ENCODE measurements at regions not wholly inside any gene's neighbourhood (a gene's known extent, or its start where the extent isn't known, plus 50 kb on each side); places are given as distances from the start of the nearest gene placed in this dataset.
"Not testable (repeated sequence)": the region's sequence is repeated elsewhere in the genome, so short reads cannot be mapped to it uniquely, and the experiment has no call there.

DNA sequence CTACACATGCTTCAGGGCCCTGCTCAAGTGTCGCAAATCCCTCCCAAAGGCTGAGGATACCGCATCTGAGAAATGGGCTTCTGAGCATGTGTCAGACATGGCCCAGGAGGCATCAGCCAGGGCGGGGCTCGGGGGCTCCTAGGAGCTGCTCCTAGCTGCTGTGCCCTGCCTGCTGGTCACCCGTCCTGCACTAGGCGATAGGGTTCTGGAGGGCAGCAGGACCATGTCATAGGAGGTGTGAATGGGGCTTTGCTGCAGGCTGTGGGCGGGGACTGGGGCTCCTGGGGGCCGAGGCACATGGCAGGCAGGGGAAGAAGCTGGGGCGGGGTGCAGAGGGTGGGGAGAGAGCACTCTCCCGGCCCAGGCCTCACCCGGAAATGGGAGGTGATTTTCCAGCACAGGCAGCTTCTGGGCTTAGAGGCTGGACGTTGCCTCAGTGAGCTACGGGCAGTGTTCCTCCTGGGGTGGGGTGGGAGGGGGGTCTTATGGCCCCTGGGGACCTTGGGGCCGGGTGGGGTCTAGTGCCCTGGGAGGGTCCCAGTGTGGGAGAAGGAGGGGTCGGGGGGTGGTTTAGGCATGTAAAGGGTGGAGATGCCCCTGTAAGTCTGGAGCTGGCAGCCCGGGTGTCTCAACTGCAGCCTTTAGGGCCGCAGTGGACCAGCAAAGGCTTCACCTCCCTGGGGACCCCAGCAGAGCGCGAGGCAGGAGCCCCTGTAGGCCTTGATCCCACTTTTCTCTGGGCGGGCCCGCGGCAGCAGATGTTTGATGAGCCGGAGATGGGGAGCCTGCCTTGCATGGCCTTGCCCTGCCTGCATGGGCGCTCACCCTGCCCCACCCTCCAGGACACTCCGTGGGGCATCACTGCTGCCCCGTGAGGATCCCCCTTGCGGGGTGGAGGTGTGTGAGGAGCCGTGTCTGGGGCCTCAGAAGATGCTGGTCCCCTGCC is 98.6 kb upstream of the LRPAP1 start:
- Histone ChIP-seq H3K36me3 (no peaks in the 10 kb centered on the region), H3K4me1 (no peaks in the 10 kb centered on the region), H3K27ac (no peak overlapping the region), H3K4me3 (no peak overlapping the region), H3K9me3 (no peaks in the 10 kb centered on the region), H3K27me3 (peaks cover 4% of the 10 kb centered on the region)
- DNase-seq (no peak), ATAC-seq (no peak)
- TF ChIP-seq, protein P1, sequence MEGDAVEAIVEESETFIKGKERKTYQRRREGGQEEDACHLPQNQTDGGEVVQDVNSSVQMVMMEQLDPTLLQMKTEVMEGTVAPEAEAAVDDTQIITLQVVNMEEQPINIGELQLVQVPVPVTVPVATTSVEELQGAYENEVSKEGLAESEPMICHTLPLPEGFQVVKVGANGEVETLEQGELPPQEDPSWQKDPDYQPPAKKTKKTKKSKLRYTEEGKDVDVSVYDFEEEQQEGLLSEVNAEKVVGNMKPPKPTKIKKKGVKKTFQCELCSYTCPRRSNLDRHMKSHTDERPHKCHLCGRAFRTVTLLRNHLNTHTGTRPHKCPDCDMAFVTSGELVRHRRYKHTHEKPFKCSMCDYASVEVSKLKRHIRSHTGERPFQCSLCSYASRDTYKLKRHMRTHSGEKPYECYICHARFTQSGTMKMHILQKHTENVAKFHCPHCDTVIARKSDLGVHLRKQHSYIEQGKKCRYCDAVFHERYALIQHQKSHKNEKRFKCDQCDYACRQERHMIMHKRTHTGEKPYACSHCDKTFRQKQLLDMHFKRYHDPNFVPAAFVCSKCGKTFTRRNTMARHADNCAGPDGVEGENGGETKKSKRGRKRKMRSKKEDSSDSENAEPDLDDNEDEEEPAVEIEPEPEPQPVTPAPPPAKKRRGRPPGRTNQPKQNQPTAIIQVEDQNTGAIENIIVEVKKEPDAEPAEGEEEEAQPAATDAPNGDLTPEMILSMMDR (IDR thresholded peaks at IDR 0.05) = no peak
- intact Hi-C loops (cut with DNase I) = no loop called here

DNA sequence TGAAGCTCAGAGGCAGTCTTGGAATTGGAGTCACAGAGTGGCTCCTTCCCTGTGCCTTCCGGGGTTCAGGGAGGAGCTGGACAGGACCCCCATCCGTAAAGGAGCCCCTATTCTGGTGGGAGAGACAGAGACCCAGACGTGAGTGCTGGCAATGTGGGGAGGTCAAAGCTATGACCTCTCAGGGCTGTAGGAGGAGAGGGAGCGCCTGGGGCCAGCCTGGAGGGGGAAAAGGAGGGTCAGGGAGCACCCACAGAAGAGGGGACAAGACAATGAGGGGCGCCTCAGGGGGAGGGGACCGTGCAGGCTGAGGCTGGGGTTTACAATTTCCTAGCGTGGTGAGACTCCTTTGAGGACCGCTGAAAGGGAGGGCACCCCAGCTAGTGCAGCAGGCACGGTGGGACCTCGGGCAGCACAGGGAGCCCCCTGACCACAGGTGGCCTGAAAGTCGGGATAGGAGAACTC is 97.9 kb upstream of the LRPAP1 start:
- Histone ChIP-seq H3K27me3 (peaks cover 4% of the 10 kb centered on the region), H3K36me3 (no peaks in the 10 kb centered on the region), H3K27ac (no peak overlapping the region), H3K9me3 (no peaks in the 10 kb centered on the region), H3K4me3 (no peak overlapping the region), H3K4me1 (no peaks in the 10 kb centered on the region)
- TF ChIP-seq, protein P1 (IDR thresholded peaks at IDR 0.05) = no peak
- ATAC-seq (no peak), DNase-seq (no peak)
- intact Hi-C loops (cut with DNase I) = no loop called here

DNA sequence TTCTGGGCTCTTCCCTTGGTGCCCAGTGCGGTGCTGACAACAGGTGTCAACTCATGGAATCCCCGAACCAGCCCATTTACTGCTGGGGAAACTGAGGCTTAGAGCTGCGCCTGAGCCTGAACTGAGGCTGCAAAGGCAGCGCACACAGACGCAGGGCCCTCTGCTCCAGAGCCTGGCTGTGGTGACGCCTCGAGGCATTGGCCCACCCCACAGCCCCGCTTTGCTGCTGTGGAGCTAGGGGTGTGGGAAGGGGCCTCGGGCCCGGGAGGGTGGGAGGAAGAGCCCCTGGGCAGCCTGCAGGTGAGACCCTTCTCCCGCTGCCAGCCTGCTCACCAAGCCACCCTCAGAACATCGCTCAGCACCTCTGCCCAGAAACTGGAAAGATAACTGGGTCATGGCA is 97.4 kb upstream of the LRPAP1 start:
- H3K27ac ChIP-seq = no peak overlapping the region
- H3K36me3 ChIP-seq = no peaks in the 10 kb centered on the region
- intact Hi-C loops (cut with DNase I) = no loop called here
- H3K4me1 ChIP-seq = no peaks in the 10 kb centered on the region
- no peak overlapping the region for H3K4me3 ChIP-seq
- DNase-seq (no peak), ATAC-seq (no peak)
- H3K9me3 ChIP-seq = no peaks in the 10 kb centered on the region
- peaks cover 4% of the 10 kb centered on the region for H3K27me3 ChIP-seq
- TF ChIP-seq, protein P1 (IDR thresholded peaks at IDR 0.05) = no peak

DNA sequence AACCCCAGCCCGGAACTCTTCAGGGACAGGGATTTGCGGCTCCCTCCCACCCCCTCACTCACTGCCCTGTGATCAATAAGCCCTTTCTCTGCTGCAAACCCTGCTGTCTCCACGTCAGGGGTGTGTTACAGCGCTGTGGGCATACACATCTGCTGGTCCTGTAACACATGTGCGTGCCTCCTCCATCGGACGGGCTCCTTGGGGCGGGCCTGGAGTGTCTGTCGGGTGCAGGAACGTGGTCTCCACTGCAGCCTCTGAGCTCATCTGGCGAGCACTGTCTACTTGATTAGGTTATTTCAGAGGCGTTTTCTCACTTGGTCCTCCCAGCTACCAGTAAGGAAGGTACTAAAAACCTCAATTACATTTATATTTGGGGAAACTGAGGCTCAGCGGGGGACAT is 97.0 kb upstream of the LRPAP1 start:
- H3K4me1 ChIP-seq, H3K27me3 ChIP-seq: not testable (repeated sequence)

DNA sequence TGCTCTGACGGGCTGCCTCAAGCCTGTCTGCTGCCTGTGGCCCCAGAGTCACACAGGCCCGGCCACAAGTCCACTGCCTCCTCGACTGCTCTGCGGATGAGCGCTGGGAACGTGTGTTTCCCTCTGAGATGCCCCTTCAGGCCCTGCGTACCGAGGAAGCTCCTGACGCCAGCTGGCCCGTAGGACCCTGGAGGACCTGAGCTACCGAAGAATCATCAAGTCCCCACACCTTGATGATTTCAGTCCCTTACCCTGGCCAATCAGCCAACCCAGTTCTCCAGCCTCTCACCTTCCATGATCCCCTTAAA is 96.6 kb upstream of the LRPAP1 start:
- intact Hi-C loops (cut with DNase I) = no loop called here
- Histone ChIP-seq H3K4me3 (no peak overlapping the region), H3K36me3 (no peaks in the 10 kb centered on the region), H3K4me1 (no peaks in the 10 kb centered on the region), H3K27me3 (peaks cover 4% of the 10 kb centered on the region), H3K27ac (no peak overlapping the region), H3K9me3 (no peaks in the 10 kb centered on the region)
- ATAC-seq (no peak), DNase-seq (no peak)
- TF ChIP-seq, protein P1 (IDR thresholded peaks at IDR 0.05) = no peak

More for the DNA sequence above, 97.0 kb upstream of the LRPAP1 start:
- H3K27ac ChIP-seq; intact Hi-C loops (cut with DNase I); H3K4me3 ChIP-seq; H3K9me3 ChIP-seq; DNase-seq; ATAC-seq; H3K36me3 ChIP-seq: not testable (repeated sequence)

DNA sequence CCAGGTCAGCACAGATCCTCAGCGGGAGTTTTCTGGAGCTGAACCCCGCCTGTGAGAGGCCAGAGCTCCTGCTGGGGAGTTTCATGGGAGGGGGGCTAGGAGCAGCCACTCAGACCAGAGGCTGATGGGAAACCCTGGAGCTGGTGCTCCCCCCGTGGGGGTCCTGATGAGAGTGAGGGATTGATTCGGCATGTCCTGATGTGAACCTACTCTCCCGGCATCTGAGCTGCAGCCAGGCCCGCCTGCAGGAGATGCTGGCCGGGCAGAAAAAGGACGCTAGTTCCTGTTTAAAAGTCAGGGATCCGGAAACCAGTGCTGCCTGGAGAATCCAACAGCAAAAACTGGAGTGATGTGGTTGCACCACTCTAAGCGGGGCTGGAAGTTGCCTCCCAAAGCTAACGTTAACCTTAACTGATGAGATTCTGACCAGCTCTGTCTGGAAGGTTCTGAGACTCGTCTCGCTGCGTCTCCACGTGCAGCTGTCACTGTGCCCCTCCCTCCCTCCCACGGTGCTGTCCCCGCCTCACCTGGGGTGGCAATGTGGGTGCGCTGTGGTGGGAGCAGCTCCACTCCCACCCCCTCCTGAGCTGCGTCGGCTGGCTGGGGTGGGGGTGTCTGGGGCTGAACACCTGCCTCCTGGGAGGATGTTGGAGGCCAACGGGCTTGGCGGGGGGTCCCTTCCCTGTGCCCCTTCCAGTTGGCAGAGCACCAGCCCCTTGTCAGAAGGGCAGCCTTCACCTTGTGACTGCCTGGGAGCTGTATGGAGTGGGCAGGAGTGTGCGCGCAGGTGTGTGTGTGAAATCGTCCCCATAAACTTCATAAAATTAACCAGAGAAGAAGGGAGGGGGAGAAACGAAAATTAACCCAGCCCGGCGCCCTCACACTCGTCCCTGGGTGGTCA is 96.0 kb upstream of the LRPAP1 start:
- H3K4me1 ChIP-seq; DNase-seq; H3K27ac ChIP-seq; H3K36me3 ChIP-seq; H3K27me3 ChIP-seq; intact Hi-C loops (cut with DNase I); H3K9me3 ChIP-seq; H3K4me3 ChIP-seq; ATAC-seq: not testable (repeated sequence)

DNA sequence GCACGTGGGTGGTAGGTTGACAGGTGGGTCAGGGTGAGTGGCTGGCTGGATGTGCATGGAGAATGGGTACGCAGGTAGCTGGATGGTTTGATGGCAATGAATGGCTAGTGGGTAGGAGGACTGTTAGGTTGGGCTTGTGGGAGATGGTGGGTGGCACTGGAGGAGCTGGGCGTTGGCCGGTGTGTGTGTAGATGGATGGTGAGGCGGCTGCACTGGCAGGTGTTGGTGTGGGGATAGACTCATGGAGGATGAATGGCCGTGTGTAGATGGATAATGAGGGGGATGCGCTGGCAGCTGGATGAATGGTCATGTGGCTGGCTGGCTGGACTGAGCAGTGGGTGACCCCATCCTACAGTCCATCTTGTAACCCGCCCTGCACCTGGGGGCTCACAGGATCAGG is 95.2 kb upstream of the LRPAP1 start:
- H3K4me3 ChIP-seq; H3K27me3 ChIP-seq; DNase-seq; H3K27ac ChIP-seq; intact Hi-C loops (cut with DNase I); H3K4me1 ChIP-seq; H3K36me3 ChIP-seq; ATAC-seq; H3K9me3 ChIP-seq: not testable (repeated sequence)

DNA sequence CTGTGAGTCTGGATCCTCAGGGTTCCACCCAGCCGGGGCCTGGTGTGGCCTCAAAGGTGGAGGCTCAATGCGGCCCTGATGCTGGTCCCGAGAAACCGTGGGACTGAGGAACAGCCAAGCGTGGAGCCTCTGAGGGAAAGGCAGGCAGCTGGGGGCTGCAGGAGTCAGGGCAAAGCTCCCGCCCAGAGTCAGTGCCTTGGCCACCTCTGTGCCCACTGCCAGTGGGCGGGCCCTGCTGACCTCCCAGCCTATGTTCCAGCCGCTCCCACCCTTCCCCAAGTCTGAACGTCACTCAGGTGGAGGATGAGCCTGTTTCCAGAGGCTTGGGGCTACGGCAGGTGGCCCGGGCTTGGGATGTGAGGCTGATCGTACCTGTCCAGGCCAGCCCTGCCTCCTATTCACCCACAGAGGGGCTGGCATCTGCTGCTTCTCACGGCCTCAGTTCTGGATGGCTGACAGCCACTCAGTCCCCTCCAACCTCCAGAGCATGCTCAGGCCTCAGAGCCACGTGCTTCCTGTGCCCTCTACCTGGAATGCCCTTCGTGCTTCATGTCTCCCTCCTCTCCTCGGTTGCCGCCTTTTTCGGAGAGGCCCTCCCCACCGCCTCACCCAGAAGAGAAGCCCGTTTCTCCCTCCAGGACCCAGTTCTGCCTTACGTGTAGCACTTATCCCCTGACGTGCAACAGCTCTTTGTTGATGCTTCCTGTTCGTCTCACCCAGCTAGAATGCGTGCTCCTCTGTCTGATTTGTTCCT is 94.1 kb upstream of the LRPAP1 start:
- H3K4me3 ChIP-seq; ATAC-seq; H3K27me3 ChIP-seq; H3K36me3 ChIP-seq; H3K4me1 ChIP-seq; H3K27ac ChIP-seq; intact Hi-C loops (cut with DNase I); DNase-seq; H3K9me3 ChIP-seq: not testable (repeated sequence)

DNA sequence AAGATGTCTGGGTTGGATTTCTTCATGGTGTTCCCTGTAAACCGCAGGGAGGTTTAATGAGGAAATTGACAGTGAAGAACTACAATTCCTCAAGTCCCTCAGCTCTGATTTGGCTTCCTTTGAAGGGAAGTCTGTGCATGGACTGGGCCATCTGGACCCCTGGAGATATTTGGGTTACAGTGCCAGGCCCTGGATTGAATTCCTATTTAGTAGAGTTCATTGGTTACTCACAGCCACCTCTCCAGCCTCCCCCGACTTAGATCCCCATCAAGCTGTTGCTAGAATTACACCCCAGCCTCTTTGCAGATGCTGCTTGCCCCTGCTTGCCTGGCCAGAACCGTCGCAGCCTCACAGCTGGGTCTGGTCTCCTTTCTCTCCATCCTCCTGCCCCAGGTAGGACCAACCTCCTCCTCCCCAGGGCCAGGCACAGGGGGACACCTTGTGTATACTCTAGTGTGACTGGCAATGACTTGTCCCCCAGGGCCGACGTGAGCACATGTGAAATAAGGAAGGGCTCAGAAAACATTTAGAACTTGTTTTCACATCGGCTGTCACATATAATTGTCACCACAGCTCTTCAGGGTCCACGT is 93.2 kb upstream of the LRPAP1 start:
- H3K4me3 ChIP-seq; DNase-seq; H3K9me3 ChIP-seq; intact Hi-C loops (cut with DNase I); H3K36me3 ChIP-seq; H3K4me1 ChIP-seq; H3K27ac ChIP-seq; ATAC-seq; H3K27me3 ChIP-seq: not testable (repeated sequence)
